ENCODE measurements at regions not wholly inside any gene's neighbourhood (a gene's known extent, or its start where the extent isn't known, plus 50 kb on each side); places are given as distances from the start of the nearest gene placed in this dataset.

DNA sequence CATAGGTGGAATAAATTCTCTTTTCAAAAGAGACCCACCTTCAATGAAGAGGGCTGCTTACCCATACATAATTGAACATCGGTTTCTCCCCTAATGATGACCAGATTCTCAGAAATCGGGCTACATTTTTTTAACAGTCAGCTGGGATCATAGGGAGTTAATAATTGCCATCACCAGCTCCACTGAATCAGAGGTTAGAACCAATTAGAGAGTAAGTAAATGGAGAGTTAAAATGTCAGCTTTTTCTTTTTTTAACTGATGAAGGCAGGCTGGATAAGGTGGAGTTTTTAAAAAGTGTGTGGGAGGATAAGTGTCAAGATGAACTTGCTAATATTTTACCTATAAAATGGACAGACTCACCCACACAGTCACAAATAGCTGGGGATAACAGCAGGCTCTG is 584.5 kb upstream of the NR3C2 start:
- no peak for TF ChIP-seq POLR2AphosphoS5 (IDR thresholded peaks at IDR 0.05; ENCODE audit: low read depth, low read length)
- TF ChIP-seq TAF1 (IDR thresholded peaks at IDR 0.05; ENCODE audit: low read depth, low read length) = no peak
- no peak for TF ChIP-seq POLR2A (IDR thresholded peaks at IDR 0.05; ENCODE audit: low read depth, low read length)
